ENCODE measurements at regions not wholly inside any gene's neighbourhood (a gene's known extent, or its start where the extent isn't known, plus 50 kb on each side); places are given as distances from the start of the nearest gene placed in this dataset.
"Not testable (repeated sequence)": the region's sequence is repeated elsewhere in the genome, so short reads cannot be mapped to it uniquely, and the experiment has no call there.

DNA sequence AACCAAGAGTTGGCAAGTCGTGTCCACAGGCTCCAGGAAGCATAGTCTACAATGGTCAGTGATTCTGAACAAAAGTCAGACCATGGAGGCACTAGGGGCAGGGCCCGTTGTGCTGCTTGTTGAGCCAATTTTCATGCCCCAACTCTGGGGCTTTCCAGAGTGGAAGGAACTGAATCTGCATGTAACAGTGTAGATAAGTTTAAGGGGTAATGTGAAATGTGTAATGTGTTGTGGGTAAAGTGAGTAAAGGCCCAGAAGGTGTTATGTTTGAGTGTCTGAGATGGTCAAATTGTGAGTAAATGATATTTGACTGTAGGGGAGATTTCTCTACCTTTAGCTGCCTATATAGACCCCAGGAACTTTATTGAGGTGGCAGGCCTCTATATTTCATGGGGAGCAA, 1336.5 kb upstream of the SLC39A10 start:
- DNase-seq: no peak

DNA sequence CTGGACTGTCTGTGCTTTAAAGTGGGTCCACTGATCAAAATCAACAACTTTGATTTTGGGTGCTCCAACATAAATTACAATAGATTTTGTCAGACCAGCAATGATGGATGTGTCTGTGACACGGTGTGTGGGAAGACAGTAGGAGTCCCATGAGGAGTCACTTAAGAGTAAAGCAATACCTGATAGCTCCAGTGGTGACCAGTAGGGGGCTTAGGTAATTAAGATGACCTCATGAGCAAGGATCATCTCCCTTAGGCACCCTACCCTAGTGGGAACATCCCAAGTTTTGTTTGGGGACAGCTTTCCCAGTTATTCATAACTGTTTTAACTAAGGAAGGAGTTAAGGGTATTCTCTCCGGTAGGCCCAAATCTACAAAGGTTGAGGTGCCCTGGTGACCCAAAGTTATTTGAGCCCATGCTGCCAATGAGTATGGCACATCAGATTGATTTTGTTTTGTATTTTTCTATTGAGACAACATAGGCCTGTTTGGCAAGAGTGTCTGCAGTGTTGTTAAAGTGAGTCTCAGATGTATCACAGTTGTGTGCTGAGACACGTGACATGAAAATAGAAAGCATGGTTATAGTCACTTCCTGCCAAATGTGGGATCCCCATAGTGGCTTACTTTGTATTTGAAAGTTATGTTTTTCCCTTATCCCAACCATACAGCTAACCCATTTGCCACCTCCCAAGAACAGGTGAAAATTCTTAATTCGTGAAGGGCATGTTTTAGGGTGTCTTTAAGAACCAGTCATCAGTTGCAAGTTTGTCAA, 1337.6 kb upstream of the SLC39A10 start:
- no peak for DNase-seq

DNA sequence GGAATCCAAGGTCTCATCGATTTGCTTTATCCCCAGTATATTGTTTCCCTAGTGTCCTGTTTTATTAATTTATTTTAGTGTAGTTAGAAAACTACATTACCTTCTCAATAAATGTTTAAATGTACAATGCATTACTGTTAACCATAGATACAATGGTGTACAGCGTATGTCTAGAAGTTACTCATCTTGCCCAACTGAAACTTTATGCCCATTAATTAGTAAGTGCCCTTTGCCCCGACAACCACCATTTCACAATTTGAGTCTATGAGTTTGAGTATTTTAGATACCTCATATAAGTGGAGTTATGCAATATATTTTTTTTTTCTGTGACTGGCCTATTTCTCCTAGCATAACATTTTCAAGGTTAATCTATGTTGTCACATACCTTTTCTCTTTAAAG, 1343.0 kb upstream of the SLC39A10 start:
- DNase-seq: no peak

DNA sequence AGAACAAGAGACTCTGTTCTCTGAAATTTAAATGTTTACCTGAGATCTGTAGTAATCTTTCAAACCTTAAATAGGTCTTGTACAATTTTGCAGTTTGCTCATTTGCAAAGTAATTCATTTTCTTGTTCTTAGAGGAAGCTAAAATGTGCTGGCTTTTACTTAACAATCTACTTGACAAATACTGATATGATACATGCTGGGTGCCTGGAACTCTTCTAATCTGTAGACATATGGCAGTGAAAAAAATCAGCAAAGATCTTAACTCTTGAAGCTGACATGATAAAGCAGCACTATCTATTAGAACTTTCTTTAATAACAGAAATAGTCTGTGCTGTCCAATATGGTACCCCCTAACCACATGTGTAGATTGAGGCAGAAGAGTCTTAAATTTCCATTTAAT, 1352.8 kb upstream of the SLC39A10 start:
- DNase-seq: no peak

DNA sequence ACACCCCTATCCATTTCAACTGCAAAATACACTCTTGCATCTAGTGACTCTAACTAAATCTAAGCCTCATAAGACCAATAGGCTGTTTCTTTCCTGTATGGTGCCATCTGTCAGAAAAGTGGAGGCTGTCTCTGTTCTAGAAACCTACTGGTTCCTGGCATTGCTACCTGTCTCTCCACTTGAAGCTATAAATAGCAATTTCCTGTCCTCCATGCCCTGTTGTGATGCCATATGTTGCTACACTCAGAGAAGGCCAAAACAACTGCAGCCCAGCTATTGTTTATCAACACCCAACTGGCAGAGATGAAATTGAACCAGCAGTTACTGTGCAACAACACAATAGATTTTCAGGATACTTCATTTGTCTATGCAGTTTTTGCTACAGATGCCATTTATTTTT, 1355.1 kb upstream of the SLC39A10 start:
- no peak for DNase-seq

GRCh38 chr2:194294156-194294555, 1362.9 kb upstream of the SLC39A10 start:
- DNase-seq: no peak

DNA sequence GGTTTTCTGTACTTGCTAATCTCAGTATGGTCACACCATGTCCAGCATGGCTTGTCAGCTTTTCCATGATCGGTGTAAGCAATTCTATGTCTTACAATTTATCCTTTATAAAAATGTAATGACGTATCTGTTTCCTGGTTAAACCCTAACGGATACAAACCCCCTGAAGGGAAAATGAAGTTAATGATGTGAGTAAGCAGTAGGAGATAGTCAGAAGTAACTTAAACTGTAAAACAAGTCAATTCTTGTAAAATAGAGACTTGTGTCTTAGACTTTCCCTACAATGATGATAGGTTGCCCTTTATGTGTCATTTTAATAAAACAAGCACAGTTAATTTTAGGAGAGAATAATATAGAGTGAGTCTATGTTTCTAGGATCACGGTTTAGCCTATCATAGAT, 1365.9 kb upstream of the SLC39A10 start:
- DNase-seq: no peak

- DNase-seq: no peak
Observed at GRCh38 chr2:194289712-194290346, 1367.2 kb upstream of the SLC39A10 start.

DNA sequence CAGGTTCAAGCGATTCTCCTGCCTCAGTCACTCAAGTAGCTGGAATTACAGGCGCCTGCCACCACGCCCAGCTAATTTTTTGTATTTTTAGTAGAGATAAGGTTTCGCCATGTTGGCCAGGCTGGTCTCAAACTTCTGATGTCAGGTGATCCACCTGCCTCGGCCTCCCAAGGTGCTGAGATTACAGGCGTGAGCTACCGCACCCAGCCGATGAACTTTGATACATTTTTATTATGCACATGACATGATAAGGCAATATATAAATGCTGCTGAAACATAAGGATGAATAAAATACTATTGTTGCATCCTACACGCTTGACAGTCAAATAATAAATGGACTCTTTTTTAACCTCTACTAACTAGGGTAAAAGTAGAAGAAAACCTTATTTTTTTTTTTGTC, 1380.4 kb upstream of the SLC39A10 start:
- DNase-seq: not testable (repeated sequence)

DNA sequence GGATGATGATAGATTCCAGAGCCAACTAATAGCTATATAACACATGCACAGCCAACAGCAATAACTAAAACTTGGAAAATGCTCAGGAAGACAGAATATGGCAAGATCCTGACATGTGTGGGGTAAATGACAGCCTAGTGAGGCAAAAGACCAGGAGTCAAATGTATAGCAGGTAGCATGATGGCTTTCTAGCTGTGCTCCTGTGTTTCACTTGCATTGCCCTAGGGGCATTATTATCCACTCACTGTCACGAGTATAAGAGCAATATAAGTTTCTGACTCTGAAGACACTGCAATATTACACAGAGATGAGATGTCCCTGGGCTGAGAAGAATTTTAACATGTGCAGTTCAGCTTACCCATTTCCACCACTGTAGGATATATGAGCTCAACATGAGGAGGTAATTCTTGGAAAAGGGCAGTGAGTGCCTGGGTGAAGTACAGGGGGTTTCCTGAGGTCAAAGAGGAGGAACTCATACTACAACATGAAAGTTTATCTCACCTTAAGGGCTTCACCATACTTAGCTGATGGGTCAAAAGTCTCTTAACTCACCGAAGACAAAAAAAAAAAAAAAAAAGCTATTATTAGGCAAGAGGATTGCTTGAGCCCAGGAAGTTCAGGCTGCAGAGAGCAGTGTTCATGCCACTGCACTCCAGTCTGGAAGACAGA, 1385.6 kb upstream of the SLC39A10 start:
- DNase-seq: no peak

DNA sequence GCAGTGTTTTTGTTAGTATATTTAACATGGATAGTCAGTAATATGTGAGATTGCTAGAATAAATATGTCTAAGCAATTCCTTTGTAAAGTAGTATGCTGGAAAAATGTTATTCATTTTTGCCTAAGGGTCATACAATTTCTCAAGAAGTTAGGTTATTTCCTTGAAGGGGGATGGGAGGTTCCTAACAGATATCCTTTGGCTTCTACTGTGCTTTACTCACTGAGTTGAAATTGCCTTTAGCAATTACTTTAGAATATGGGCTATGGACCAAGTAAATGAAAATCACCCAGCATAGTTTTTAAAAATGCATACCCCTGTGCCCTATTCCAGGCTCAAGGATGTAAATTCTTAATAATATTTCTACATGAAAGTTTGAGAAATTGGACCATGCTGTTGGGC, 1386.4 kb upstream of the SLC39A10 start:
- DNase-seq: no peak

DNA sequence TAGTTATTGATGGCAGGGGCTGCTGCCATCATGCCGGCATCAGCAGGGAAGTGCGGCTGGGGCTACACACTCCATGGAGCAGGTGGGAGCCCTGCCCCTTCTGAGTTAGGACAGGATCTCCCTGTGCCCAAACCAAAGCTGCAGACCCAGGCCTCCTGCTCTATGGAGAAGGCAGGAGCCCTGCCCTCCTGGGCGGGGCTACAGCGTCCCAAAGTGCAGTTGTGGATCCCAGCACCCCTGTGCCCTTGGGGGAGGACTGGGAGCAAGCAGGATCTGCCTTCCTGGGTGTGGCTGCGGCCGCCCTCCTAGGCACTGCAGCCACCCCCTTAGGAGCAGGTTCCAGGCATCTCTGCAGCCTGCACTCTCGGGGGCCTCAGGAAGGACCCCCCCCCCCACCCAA, 1392.4 kb upstream of the SLC39A10 start:
- DNase-seq: no peak

DNA sequence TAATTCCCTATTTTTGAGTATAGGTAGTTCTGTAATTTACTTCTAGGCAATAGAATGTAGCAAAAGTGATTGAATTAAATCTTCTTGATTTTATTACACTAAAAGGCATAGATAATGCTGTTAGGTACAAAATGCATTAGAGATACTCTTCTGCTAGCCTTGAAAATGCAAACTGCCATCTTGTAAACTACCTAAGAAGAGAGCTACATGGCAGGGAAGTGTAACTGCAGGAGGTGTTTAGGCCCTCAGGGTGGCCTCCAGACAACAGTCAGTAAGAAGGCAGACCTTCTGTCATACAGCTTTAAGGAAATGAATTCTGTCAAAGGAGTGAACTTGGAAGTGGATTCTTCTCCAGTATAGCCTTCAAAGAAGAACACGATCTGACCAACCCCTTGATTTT, 1396.8 kb upstream of the SLC39A10 start:
- no peak for DNase-seq

DNA sequence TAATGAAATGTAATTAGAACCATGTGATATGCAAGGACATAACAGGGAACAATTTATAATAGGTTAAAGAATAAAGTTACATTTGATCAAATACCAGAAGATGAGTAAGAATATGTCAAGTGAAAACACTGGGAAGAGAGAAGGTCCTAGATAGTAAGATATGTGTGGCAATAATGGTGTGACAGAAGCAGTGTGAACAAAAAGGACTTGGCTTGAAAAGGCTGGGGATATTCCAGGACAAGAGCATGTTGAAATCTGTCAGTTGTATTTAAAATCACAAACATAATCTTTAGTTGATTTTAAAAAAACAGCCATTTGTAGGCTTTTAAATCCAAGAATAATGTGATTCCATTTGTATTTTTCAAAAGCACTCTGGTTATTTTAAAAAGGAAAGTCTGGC, 1399.9 kb upstream of the SLC39A10 start:
- no peak for DNase-seq

DNA sequence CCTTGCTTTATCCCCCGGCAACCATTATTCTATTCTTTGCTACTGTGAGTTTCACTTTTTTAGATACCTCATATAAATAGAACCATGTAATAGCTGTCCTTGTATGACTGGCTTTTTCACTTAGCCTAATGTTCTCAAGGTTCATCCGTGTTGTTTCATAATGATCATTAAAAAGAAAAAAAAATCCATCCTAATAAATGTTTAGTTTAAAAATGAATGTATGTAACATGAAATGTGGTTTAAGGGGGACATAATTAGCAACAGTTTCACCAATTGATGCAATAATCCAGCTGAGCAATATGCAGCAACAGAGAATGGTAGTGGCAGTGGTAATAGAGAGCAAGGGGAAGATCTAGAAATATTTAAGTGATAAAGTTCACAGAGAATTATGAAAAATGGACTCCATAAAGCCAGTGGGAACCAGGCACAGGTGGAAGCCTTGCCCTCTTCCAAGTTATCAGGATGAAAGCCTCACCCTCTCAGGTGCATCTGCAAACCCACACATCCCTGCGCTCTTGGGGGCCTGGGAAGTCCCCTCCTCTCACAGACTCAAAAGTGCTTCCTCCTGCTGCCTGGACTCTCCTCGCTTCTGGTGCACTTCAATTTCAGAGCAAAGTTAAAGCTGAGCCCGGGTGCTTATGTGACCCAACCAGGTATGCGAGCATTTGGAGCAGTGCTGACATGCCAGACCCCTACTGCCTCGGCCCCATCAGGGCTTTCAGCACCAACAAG, 1403.3 kb upstream of the SLC39A10 start:
- no peak for DNase-seq

- no peak for DNase-seq
Observed at GRCh38 chr2:194252127-194252526, 1404.9 kb upstream of the SLC39A10 start.

DNA sequence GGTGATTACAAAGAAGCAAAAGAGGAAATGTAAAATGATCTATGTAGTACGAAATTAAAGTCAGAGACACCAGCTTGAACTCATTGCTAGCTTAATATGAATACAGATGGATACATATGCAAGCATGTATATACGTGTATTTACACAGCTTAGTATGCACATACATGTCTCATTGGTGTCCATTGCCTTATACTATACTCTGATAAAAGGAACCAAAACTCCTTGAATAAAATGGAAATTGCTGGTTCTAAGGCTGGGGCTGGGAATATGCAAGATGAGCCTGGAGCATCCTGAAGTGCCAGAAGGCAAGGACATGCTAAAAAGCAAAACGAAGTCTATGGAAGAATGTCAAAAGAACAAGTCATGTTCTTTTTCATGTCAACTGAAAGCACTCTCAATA, 1424.4 kb upstream of the SLC39A10 start:
- no peak for DNase-seq

DNA sequence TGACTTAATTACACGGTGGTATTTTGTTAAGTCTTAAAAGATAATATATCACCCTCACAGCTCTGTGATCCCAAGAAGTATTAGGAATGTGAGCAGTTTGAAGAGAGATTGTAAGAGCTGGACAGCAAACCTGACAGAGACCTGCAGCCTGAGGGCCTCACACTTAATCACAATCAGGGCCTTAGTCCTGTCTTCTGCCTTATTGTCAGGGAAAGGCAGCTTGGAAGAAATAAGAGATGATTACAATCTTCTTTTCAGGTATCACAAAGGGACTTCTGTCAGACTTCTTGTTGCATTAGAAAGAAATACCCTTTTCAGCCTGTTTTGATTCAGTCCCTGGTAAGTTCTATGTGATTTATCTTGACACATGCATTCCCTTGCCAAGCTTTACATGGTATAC, 1433.8 kb upstream of the SLC39A10 start:
- no peak for DNase-seq

- DNase-seq: no peak
Observed at GRCh38 chr2:194214192-194214591, 1442.8 kb upstream of the SLC39A10 start.

DNA sequence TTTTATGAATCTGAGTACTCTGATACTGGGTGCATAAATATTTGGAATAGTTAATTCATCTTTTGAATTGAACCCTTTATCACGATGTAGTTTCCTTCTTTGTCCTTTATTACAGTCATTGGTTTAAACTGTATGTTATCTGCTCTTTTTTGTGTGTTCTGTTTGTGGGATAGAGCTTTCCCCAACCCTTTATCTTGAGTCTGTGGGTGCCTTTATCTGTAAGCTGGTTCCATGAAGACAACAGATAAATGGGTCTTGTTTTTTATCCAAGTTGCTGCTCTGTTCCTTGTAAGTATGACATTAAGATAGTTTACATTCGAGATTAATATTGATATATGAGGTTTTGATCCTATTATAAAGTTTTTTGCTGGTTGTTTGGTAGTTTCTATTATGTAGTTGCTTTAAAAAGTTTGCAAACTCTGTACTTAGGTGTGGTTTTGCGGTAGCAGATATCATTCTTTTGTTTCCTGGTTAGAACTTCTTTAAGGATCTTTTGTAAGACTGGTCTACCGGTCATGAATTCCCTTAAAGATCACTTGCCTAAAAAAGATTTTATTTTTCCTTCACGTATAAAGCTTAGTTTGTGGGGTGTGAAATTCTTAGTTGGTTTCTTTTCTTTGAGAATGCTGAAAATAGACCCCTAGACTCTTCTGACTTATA, 1451.3 kb upstream of the SLC39A10 start:
- DNase-seq: no peak

GRCh38 chr2:194203898-194204297, 1453.1 kb upstream of the SLC39A10 start:
- DNase-seq: no peak

GRCh38 chr2:194182888-194183287, 1474.1 kb upstream of the SLC39A10 start:
- DNase-seq: no peak

DNA sequence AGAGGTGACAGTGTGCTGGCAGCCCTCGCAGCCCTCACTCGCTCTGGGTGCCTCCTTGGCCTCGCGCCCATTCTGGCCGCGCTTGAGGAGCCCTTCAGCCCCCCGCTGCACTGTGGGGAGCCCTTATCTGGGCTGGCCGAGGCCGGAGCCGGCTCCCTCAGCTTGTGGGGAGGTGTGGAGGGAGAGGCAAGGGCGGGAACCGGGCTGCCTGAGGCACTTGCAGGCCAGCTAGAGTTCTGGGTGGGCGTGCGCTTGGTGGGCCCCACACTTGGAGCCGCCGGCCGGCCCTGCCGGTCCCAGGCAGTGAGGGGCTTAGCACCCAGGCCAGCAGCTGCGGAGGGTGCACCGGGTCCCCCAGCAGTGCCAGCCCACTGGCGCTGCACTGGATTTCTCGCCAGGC, 1480.9 kb upstream of the SLC39A10 start:
- no peak for DNase-seq
